ENCODE measurements at regions not wholly inside any gene's neighbourhood (a gene's known extent, or its start where the extent isn't known, plus 50 kb on each side); places are given as distances from the start of the nearest gene placed in this dataset.

GRCh38 chr6:53718597-53719460, 53.3 kb upstream of the KLHL31 start:
- H3K4me3 Mint-ChIP-seq, result no peak overlapping the region
- no peak overlapping the region for H3K27ac Mint-ChIP-seq
- H3K36me3 Mint-ChIP-seq, result no peaks in the 10 kb centered on the region
- no peak for DNase-seq (ENCODE audit: low spot score in 2 of 2)
- peaks cover 6% of the 10 kb centered on the region for H3K4me1 Mint-ChIP-seq
- H3K9me3 Mint-ChIP-seq, result no peaks in the 10 kb centered on the region
- ATAC-seq, result peak; percentile 91

GRCh38 chr6:53717566-53717965, 52.0 kb upstream of the KLHL31 start:
- Mint-ChIP-seq H3K4me1 (peaks cover 6% of the 10 kb centered on the region), H3K36me3 (no peaks in the 10 kb centered on the region), H3K27ac (no peak overlapping the region), H3K4me3 (no peak overlapping the region), H3K9me3 (no peaks in the 10 kb centered on the region)
- ATAC-seq (no peak), DNase-seq (ENCODE audit: low spot score in 2 of 2) (peak in 1 of 2 donors; percentile 25)

- Mint-ChIP-seq H3K9me3 (no peaks in the 10 kb centered on the region), H3K4me1 (peaks cover 6% of the 10 kb centered on the region), H3K36me3 (no peaks in the 10 kb centered on the region), H3K27ac (no peak overlapping the region), H3K4me3 (no peak overlapping the region)
- DNase-seq (ENCODE audit: low spot score in 2 of 2) (no peak), ATAC-seq (no peak)
These were observed 49.9 kb upstream of the KLHL31 start for GRCh38 chr6:53715434-53715833.
